HCT116 (cell line): ENCODE measurements at regions not wholly inside any gene's neighbourhood (a gene's known extent, or its start where the extent isn't known, plus 50 kb on each side); places are given as distances from the start of the nearest gene placed in this dataset.

ENCODE experiments used
- ATAC-seq: fragments of 200-7000 bp; cut with Tn5 transposase; 2 replicates; pipeline ENCODE4 v1.9.1; 2020; ENCODE audit warnings: mild to moderate bottlenecking, moderate library complexity
- BruUV-seq: library from RNA; stranded (reverse); fragments of 400-500 nt; replicated peaks from 2 replicates; lab custom pipeline; 2021; lab: Mats Ljungman, UMichigan
- CTCF ChIA-PET: fragments of 300-600 bp; sonication (Branson Sonifier 250); formaldehyde crosslinking; loops from one replicate; lab custom pipeline; 2021; ENCODE audit warnings: antibody characterized with exemption; lab: Charles Lee
- POLR2A ChIA-PET: fragments of 300-600, 350-600 bp; sonication (Branson Sonifier 250); formaldehyde crosslinking; loops from one replicate; lab custom pipeline; 2021; ENCODE audit warnings: antibody characterized with exemption; lab: Charles Lee
- RAD21 ChIA-PET, 2 experiments: fragments of 300-600 bp; sonication (Branson Sonifier 250); formaldehyde crosslinking; loops; one replicate each; lab custom pipeline; 2023; ENCODE audit warnings: low total read pairs in 2 of 2; ENCODE audit not compliant: uncharacterized antibody in 2 of 2, unreplicated experiment in 2 of 2, low non-redundant PET in 1 of 2; lab: Charles Lee
- DNase-seq: peaks from one replicate; pipeline ENCODE4 v3.0.0-alpha.2; 2010; ENCODE audit warnings: low read depth, low spot score
- H2AFZ ChIP-seq: fragments of 200-600 bp; shearing (Covaris generic), sonication (generic); 2 replicates; pipeline ENCODE4 v1.6.1; 2017; ENCODE audit warnings: low read depth, mixed run types, mixed read lengths, antibody characterized with exemption, low read length; ENCODE audit not compliant: poor library complexity, severe bottlenecking
- H3K27ac ChIP-seq: 2 replicates; pipeline ENCODE4 v1.5.1; 2012; ENCODE audit warnings: low read depth, low read length
- H3K27me3 ChIP-seq: fragments of 200-600 bp; sonication (generic); 2 replicates; pipeline ENCODE4 v1.6.1; 2016; ENCODE audit warnings: mixed run types, low read length, mixed read lengths; ENCODE audit not compliant: insufficient read depth
- H3K36me3 ChIP-seq, 2 experiments: fragments of 200-500 bp in 1 of 2; fragments of 200-600 bp in 1 of 2; sonication (Bioruptor generic) in 1 of 2; sonication (generic) in 1 of 2; 2 replicates each; pipeline versions ENCODE4 v1.5.1 to v1.6.1; 2014 to 2016; ENCODE audit warnings: low read length in 2 of 2, inconsistent platforms in 1 of 2, mixed read lengths in 1 of 2, mixed run types in 1 of 2; ENCODE audit not compliant: insufficient read depth in 2 of 2, control insufficient read depth in 1 of 2
- H3K4me1 ChIP-seq, 2 experiments: fragments of 200-600 bp in 1 of 2; sonication (generic) in 1 of 2; 2 replicates each; pipeline versions ENCODE4 v1.5.1 to v1.6.1; 2012 to 2017; ENCODE audit warnings: low read length in 2 of 2, inconsistent platforms in 1 of 2, mild to moderate bottlenecking in 1 of 2, mixed read lengths in 1 of 2, mixed run types in 1 of 2, moderate library complexity in 1 of 2; ENCODE audit not compliant: insufficient read depth in 2 of 2, control insufficient read depth in 1 of 2
- H3K4me2 ChIP-seq: fragments of 200-600 bp; sonication (generic); 2 replicates; pipeline ENCODE4 v1.6.1; 2017; ENCODE audit warnings: mixed run types, low read length, mixed read lengths
- H3K4me3 ChIP-seq, 2 experiments: fragments of 200-600 bp in 1 of 2; sonication (generic) in 1 of 2; replicated peaks in 1 of 2; 2 replicates each; pipeline ENCODE4 v1.5.1; 2011 to 2016; ENCODE audit warnings: low read length in 2 of 2, control low read depth in 1 of 2, low read depth in 1 of 2, mild to moderate bottlenecking in 1 of 2, mixed read lengths in 1 of 2, mixed run types in 1 of 2
- H3K79me2 ChIP-seq: fragments of 200-600 bp; sonication (generic); 2 replicates; pipeline ENCODE4 v1.6.1; 2017; ENCODE audit warnings: mild to moderate bottlenecking, mixed run types, low read length, moderate library complexity, mixed read lengths; ENCODE audit not compliant: insufficient read depth
- H3K9ac ChIP-seq: fragments of 200-600 bp; sonication (generic); 2 replicates; pipeline ENCODE4 v1.6.1; 2016; ENCODE audit warnings: low read length, mixed read lengths
- H3K9me2 ChIP-seq: fragments of 200-600 bp; sonication (generic), shearing (Covaris generic); 2 replicates; pipeline ENCODE4 v1.6.1; 2017; ENCODE audit warnings: mixed run types, mild to moderate bottlenecking, moderate library complexity; ENCODE audit not compliant: insufficient read depth
- H3K9me3 ChIP-seq, 2 experiments: fragments of 200-500 bp in 1 of 2; fragments of 200-600 bp in 1 of 2; sonication (Bioruptor generic) in 1 of 2; sonication (generic) in 1 of 2; 2 replicates each; pipeline ENCODE4 v1.6.1; 2014 to 2017; ENCODE audit warnings: low read length in 2 of 2, mixed read lengths in 2 of 2, inconsistent platforms in 1 of 2, low read depth in 1 of 2, mild to moderate bottlenecking in 1 of 2, mixed run types in 1 of 2, moderate library complexity in 1 of 2; ENCODE audit not compliant: control insufficient read depth in 1 of 2, insufficient read depth in 1 of 2
- H4K20me1 ChIP-seq: fragments of 200-600 bp; sonication (generic), shearing (Covaris generic); 2 replicates; pipeline ENCODE4 v1.6.1; 2017; ENCODE audit warnings: mixed run types, mild to moderate bottlenecking, moderate library complexity; ENCODE audit not compliant: insufficient read depth
- ATF3 ChIP-seq: IDR thresholded peaks from 2 replicates; pipeline ENCODE4 v1.6.1; 2012
- CBX3 ChIP-seq: IDR thresholded peaks from 2 replicates; pipeline ENCODE4 v1.6.1; 2012; ENCODE audit warnings: low read depth
- CTCF ChIP-seq, 3 experiments: fragments of 200-600 bp in 1 of 3; sonication (generic) in 1 of 3; IDR thresholded peaks in 2 of 3; conservative IDR thresholded peaks in 1 of 3; 2 replicates each; pipeline ENCODE4 v1.5.1; 2012 to 2017; ENCODE audit warnings: low read depth in 2 of 3, low read length in 2 of 3, antibody characterized with exemption in 1 of 3, borderline replicate concordance in 1 of 3, control low read depth in 1 of 3, mild to moderate bottlenecking in 1 of 3, mixed read lengths in 1 of 3, mixed run types in 1 of 3, moderate library complexity in 1 of 3; ENCODE audit not compliant: insufficient read depth in 1 of 3
- EGR1 ChIP-seq: IDR thresholded peaks from 2 replicates; pipeline ENCODE4 v1.6.1; 2012; ENCODE audit warnings: low read depth
- ELF1 ChIP-seq: IDR thresholded peaks from 2 replicates; pipeline ENCODE4 v1.6.1; 2012; ENCODE audit warnings: low read depth, borderline replicate concordance
- EZH2 ChIP-seq: fragments of 200-600 bp; sonication (generic); IDR thresholded peaks from 2 replicates; pipeline ENCODE4 v1.6.1; 2017; ENCODE audit warnings: antibody characterized with exemption, mixed run types
- EZH2phosphoT487 ChIP-seq: fragments of 200-600 bp; IDR thresholded peaks from 2 replicates; pipeline ENCODE4 v1.6.1; 2018; ENCODE audit warnings: antibody characterized with exemption, borderline replicate concordance
- FOSL1 ChIP-seq: IDR thresholded peaks from 2 replicates; pipeline ENCODE4 v1.6.1; 2012; ENCODE audit warnings: low read depth
- JUND ChIP-seq: IDR thresholded peaks from 2 replicates; pipeline ENCODE4 v1.6.1; 2012
- POLR2A ChIP-seq: IDR thresholded peaks from 2 replicates; pipeline ENCODE4 v1.7.0; 2011; ENCODE audit warnings: borderline replicate concordance; ENCODE audit not compliant: insufficient read depth, insufficient read length; ENCODE audit errors: extremely low read depth
- POLR2AphosphoS5 ChIP-seq: IDR thresholded peaks from 2 replicates; pipeline ENCODE4 v1.6.1; 2011; ENCODE audit warnings: mild to moderate bottlenecking, low read depth, low read length, moderate library complexity
- RAD21 ChIP-seq: IDR thresholded peaks from 2 replicates; pipeline ENCODE4 v1.6.1; 2012; ENCODE audit warnings: low read depth, mild to moderate bottlenecking
- SP1 ChIP-seq: IDR thresholded peaks from 2 replicates; pipeline ENCODE4 v1.6.1; 2012; ENCODE audit warnings: low read depth
- SRF ChIP-seq: IDR thresholded peaks from 2 replicates; pipeline ENCODE4 v1.6.1; 2012; ENCODE audit warnings: low read depth
- TCF7L2 ChIP-seq: IDR thresholded peaks from 2 replicates; pipeline ENCODE4 v1.7.0; 2011; ENCODE audit warnings: borderline replicate concordance, inconsistent platforms; ENCODE audit not compliant: insufficient read depth, insufficient read length; ENCODE audit errors: extremely low read depth
- YY1 ChIP-seq: IDR thresholded peaks from 2 replicates; pipeline ENCODE4 v1.6.1; 2011; ENCODE audit warnings: low read length, low read depth, moderate library complexity, mild to moderate bottlenecking; ENCODE audit not compliant: insufficient replicate concordance; ENCODE audit errors: extremely low read depth
- ZBTB33 ChIP-seq: IDR thresholded peaks from 2 replicates; pipeline ENCODE4 v1.6.1; 2011; ENCODE audit warnings: mild to moderate bottlenecking, low read length, moderate library complexity; ENCODE audit not compliant: insufficient replicate concordance; ENCODE audit errors: extremely low read depth
- ZFX ChIP-seq: fragments of 450-650 bp; IDR thresholded peaks from 2 replicates; pipeline ENCODE4 v1.6.1; 2017
- ZNF274 ChIP-seq: fragments of 200-500 bp; sonication (Bioruptor generic); IDR thresholded peaks from 2 replicates; pipeline ENCODE4 v1.6.1; 2014; ENCODE audit warnings: mild to moderate bottlenecking, low read depth, low read length, inconsistent platforms
- intact Hi-C: fragments of 100-400 bp; cut with micrococcal nuclease; formaldehyde crosslinking; loops from 2 replicates; pipeline ENCODE4 v1.10.0; 2022
- TF ChIP-seq, protein P1 (sequence below): IDR thresholded peaks from 2 replicates; pipeline ENCODE4 v1.6.1; 2012; ENCODE audit warnings: low read depth

DNA sequence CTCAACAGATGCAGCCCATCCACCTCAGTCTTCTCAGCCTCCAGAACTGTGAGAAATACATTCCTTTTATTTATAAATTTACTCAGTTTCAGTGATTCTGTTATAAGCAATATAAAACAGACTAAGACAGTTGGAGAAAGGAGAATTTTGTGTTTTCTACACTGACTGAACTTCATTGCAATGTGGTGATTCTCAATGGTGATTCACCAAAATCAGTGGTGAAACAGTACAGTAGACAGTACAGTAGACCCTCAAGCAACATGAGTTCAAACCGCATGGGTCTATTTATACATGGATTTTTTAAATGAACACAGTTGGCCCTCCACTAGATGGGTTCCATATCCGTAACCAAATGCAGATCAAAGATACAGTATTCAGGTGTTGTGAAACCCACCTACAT lies 403.1 kb upstream of the TGFBR2 start:
- Histone ChIP-seq H3K4me1 (no peaks in the 10 kb centered on the region), H3K27ac (no peak overlapping the region), H4K20me1 (no peaks in the 10 kb centered on the region), H3K27me3 (no peaks in the 10 kb centered on the region), H3K4me3 (no peak overlapping the region), H3K9me3 (no peaks in the 10 kb centered on the region), H3K9me2 (no peaks in the 10 kb centered on the region), H2AFZ (no peak overlapping the region), H3K79me2 (no peaks in the 10 kb centered on the region), H3K4me2 (no peak overlapping the region), H3K9ac (no peak overlapping the region), H3K36me3 (no peaks in the 10 kb centered on the region)
- ChIA-PET POLR2A (no interaction called here), RAD21 (no interaction called here), CTCF (no interaction called here)
- ATAC-seq (no peak), DNase-seq (no peak)
- intact Hi-C loops = no loop called here
- no peak for TF ChIP-seq EZH2phosphoT487
- no peak for TF ChIP-seq ZNF274
- no peak for TF ChIP-seq ELF1
- TF ChIP-seq POLR2A = no peak
- TF ChIP-seq ZBTB33 = no peak
- TF ChIP-seq SP1 = no peak
- no peak for TF ChIP-seq POLR2AphosphoS5
- TF ChIP-seq, protein P1, sequence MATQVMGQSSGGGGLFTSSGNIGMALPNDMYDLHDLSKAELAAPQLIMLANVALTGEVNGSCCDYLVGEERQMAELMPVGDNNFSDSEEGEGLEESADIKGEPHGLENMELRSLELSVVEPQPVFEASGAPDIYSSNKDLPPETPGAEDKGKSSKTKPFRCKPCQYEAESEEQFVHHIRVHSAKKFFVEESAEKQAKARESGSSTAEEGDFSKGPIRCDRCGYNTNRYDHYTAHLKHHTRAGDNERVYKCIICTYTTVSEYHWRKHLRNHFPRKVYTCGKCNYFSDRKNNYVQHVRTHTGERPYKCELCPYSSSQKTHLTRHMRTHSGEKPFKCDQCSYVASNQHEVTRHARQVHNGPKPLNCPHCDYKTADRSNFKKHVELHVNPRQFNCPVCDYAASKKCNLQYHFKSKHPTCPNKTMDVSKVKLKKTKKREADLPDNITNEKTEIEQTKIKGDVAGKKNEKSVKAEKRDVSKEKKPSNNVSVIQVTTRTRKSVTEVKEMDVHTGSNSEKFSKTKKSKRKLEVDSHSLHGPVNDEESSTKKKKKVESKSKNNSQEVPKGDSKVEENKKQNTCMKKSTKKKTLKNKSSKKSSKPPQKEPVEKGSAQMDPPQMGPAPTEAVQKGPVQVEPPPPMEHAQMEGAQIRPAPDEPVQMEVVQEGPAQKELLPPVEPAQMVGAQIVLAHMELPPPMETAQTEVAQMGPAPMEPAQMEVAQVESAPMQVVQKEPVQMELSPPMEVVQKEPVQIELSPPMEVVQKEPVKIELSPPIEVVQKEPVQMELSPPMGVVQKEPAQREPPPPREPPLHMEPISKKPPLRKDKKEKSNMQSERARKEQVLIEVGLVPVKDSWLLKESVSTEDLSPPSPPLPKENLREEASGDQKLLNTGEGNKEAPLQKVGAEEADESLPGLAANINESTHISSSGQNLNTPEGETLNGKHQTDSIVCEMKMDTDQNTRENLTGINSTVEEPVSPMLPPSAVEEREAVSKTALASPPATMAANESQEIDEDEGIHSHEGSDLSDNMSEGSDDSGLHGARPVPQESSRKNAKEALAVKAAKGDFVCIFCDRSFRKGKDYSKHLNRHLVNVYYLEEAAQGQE = no peak
- TF ChIP-seq TCF7L2 = no peak
- no peak for TF ChIP-seq EZH2
- no peak for TF ChIP-seq ZFX
- no peak for TF ChIP-seq FOSL1
- no peak for TF ChIP-seq CBX3
- no peak for TF ChIP-seq RAD21
- no peak for TF ChIP-seq EGR1
- no peak for TF ChIP-seq ATF3
- TF ChIP-seq JUND = no peak
- TF ChIP-seq SRF = no peak
- TF ChIP-seq CTCF (IDR thresholded peaks at IDR 0.05 in 2 of 3, conservative IDR thresholded peaks at IDR 0.05 in 1 of 3; ENCODE audit: borderline replicate concordance in 1 of 3, insufficient read depth in 1 of 3, low read depth in 2 of 3, low read length in 2 of 3) = no peak
- no peak for TF ChIP-seq YY1
- no TSS peak for BruUV-seq
